Left renal pelvis (tissue), 4 donors: ENCODE measurements at regions not wholly inside any gene's neighbourhood (a gene's known extent, or its start where the extent isn't known, plus 50 kb on each side); places are given as distances from the start of the nearest gene placed in this dataset.

Source experiments
- DNase-seq, 4 donors: peaks; one replicate each; pipeline ENCODE4 v3.0.0-alpha.2; 2013; ENCODE audit warnings: low read depth in 4 of 4, low spot score in 3 of 4

DNA sequence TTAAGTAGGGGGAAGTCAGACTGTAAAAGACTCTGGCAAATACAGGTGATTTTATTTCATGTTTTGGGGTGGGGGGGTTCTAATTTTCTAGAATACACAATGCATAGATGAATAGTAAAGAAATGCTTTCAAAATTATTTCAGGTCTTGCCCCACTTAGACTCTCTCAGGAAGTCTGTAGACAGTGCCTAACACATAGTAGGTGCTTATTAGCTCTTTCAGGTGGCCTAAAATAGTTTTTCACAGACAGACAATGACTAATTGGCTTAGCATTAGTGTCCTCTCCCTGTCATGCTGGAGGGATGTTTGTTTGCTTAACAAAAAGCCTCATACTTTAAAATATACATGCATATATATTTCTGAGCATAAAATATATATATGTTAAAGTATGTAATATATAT lies 366.0 kb downstream of the SOX9 start:
- DNase-seq, result no peak

DNA sequence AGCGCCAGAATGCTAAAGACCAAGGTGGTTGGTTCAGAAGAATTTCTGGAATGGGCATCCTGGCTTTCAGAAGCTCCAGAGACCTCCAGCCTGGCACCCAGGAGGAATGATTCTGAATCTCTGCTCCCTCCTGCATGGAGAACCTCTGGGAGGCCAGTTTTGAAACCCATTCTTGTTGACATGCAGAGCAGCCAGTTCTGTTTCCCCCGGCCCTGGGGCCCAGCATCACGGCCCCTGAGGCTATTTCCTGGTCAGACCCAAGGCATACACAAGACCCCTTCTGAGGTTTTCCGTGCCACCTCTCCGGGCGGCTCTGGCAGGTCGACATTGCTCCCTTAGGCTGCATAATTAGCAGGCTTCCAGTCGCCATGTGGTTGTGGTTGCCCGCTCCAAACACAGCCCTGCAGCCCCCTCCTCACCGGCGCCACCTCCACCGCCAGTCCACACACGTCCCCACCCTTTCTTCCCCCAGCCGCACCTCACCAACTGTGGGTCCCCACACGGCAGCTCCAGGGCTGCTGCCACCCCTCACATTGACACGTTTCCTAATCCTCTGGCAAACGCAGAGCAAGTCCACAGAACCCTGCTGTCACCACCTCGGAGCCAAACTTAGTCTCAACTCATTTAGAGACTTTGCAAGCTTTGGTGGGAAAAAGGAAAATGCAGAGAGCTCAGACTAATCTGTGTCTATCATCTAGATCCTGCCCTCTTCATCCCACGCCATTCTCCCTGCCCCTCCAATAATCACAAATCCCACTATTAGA lies 367.1 kb downstream of the SOX9 start:
- no peak for DNase-seq

DNA sequence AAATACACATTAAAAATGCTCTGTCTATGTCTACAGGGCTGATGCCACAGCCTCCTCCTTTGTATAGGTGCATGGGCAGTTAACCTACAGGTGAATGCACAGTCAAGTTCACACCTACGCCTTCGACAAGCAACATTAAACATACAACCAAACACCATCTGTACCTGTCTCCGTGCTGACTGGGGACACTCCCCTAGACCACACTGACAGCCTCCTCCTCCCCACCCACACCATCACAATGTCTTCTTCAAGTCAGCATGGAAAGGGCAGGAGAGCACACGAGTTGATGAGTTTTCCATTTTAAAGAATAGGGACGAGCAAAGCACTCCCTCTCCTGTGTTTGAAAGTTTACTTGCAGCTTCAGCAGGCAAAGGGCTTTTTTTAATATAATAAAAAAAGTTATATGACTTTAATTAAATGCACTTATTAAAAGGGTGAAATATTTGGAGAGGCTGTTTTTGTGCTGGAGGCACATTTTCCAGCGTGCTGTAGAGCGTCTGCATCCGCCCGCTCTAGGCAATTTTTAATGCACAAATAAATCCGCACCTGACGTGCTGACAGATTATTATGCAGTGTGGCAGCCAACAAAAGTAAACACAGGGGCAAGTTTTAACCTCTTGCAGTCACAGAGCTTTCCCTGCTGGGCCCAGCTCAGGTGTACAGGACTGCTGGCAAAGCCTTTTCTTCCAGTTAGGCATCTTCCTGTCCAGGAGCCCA lies 367.9 kb downstream of the SOX9 start:
- no peak for DNase-seq

GRCh38 chr17:72489272-72489641 lies 368.4 kb downstream of the SOX9 start:
- DNase-seq, result no peak

- DNase-seq, result no peak
These were observed 370.3 kb downstream of the SOX9 start for GRCh38 chr17:72491102-72491501.

GRCh38 chr17:72492494-72492893 lies 371.7 kb downstream of the SOX9 start:
- DNase-seq, result no peak

DNA sequence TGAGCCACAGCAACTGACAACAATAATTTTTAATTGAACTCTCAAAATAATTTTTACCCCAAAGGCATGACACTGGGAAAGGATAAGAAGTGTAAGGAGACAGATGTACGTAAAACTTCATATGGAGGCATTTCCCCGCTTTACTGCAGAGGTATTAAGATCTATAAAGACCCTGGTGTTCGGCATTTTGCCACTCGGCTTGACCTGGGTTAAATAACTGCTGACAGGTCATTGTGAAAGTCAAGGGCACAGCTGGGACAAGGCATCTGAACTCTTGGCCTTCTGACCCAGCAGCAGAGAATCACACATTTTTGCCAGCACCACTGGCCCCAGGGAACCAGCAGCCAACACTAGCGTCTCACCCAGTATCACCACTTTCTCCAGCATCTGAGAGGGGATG lies 372.1 kb downstream of the SOX9 start:
- no peak for DNase-seq

- DNase-seq, result no peak
These were observed 373.7 kb downstream of the SOX9 start for GRCh38 chr17:72494566-72494965.

DNA sequence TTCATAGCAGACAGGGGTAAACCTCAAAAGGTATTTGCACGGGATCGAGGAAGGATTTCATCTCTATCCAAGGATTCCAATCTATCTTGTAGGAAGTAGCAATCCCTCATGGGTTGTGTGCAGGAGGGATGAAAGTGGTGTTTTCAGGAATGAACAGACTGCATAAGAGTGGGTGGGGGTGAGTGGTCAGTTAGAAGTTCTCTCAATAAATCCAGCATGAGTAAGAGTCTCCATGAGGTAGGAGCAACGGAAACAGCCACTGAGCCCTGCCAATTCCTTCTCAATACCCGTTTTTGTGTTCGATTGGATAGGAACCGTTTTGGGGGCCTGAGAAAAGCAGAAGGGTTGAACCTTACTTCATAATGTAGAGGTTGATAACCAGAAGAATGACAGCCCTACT lies 375.6 kb downstream of the SOX9 start:
- DNase-seq, result no peak

GRCh38 chr17:72497915-72498314 lies 377.1 kb downstream of the SOX9 start:
- no peak for DNase-seq

GRCh38 chr17:72498364-72499210 lies 377.8 kb downstream of the SOX9 start:
- no peak for DNase-seq

DNA sequence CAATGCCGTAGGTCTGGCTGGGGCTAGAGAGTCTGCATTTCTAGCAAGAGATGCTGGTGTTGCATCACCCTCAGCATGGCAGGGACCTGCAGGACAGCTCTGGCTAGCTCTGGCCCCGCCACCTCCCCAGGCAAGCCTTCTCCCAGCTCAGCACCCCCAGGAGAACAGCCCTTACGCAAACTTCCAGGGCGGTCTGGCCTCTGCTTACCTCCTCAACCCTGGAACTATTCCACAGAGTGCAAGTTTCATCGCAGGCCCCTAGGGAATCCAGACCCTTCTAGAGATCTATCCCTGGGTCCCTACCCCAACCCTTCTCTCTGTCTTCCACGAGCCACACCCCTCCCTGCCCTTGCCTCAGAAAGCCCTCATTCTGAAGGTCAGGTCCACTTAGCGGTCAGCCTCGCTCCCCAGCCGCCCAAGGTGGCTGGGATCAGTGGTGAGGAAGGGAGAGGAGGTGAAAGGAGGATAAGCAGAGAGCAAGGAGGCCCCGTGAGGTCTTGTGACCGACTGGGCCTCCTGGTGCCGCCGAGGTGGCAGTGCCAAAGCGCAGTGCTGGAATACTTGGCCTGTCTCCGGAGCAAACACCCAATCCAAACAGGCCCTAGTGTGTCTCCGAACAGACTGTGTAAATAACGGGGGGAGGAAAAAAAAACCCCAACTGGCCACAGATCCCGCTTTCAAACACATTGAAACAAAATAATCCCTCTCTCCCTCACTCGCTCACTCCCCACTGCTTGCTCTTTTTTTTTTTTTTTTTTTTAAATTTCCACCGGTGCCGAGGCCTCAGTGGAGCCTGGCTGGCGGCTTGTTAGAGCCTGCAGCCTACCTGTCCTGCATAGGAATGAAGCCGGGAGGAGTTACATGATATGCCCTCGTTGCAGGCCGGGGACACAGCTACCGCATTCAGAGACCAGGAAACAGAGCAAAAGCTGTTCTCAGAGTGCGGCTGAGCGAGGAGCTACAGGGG lies 380.9 kb downstream of the SOX9 start:
- DNase-seq, result no peak

GRCh38 chr17:72502371-72503341 lies 381.8 kb downstream of the SOX9 start:
- no peak for DNase-seq

DNA sequence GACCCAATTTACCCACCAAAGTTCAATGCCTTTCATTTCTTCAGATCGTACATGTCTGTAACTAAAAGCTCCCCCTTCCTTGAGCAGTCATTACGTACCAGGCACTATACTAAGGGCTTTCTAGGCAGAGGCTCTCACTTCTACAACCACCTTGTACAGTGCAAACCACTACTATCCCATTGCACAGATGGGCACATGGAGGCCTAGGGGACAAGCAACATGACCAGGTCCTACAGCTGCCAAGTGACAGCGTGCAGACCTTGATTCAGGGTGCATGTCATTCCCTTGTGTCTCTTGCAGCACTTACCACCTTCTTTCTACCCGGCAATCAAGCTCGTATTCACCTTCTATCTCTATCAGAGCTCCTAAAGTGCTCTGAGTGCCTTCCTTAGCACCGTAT lies 382.7 kb downstream of the SOX9 start:
- no peak for DNase-seq

- DNase-seq, result no peak
These were observed 384.0 kb downstream of the SOX9 start for GRCh38 chr17:72504783-72505182.

DNA sequence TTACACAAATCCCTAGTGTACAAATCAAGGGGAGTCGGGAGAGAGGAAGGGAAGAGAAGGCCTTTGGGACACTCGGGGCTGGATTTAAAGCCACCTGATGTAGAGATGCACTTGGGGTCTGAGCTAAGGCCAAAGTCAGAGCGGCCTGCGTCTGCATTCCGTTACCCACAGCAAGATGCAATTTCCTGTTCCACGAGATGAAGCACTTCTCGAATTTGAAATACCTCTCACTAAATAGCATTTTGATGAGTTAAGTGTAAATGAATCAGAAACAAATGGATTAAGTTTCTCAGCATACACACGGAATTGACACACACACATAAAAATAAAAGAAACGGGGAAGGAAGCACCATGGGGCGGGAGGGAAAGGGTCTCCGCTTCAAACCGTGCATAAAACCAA lies 386.0 kb downstream of the SOX9 start:
- DNase-seq, result no peak

DNA sequence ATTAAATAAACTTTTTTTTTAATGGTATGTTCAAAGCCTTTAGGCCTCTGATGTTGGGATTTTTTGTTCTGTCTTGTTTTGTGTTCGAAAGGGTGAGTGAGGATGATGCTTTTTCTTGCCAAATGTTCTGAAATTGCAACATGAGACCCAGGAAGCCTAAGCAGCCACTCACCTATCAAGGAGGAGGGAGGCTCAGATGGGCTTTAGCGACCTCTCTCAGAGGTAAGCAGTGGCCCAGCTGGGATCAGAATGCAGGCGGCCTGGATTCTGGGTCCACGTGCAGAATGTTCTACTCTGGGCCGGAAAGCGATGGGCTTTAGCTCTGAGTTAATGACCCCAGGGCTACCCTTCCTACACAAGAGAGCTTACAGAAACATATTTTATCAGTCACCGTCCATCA lies 386.6 kb downstream of the SOX9 start:
- DNase-seq, result no peak

GRCh38 chr17:72510351-72511016 lies 389.7 kb downstream of the SOX9 start:
- DNase-seq, result no peak

GRCh38 chr17:72511242-72511641 lies 390.4 kb downstream of the SOX9 start:
- DNase-seq, result no peak
